GM23338 (cell line): ENCODE measurements at regions not wholly inside any gene's neighbourhood (a gene's known extent, or its start where the extent isn't known, plus 50 kb on each side); places are given as distances from the start of the nearest gene placed in this dataset.
A peak's percentile ranks its signal among the peaks of the same experiment; 100 is the strongest.

ENCODE experiments used
- CTCF ChIP-seq, 2 experiments: fragments of 200-600 bp in 1 of 2; sonication (generic) in 1 of 2; conservative IDR thresholded peaks; 2 replicates each; pipeline versions ENCODE4 v1.5.1 to v1.6.1; 2016 to 2017; ENCODE audit warnings: antibody characterized with exemption in 2 of 2, low read depth in 2 of 2, mild to moderate bottlenecking in 2 of 2, moderate library complexity in 1 of 2
- EZH2 ChIP-seq: fragments of 200-600 bp; sonication (generic); IDR thresholded peaks from one replicate; pipeline ENCODE4 v1.8.0; 2017; ENCODE audit warnings: antibody characterized with exemption, mild to moderate bottlenecking, low read depth; ENCODE audit not compliant: unreplicated experiment
- ZNF331 ChIP-seq: fragments of 250-450 bp; sonication (Bioruptor Pico); IDR thresholded peaks from 2 replicates; pipeline ENCODE4 v1.5.0; 2020; ENCODE audit warnings: low read depth, mild to moderate bottlenecking, moderate library complexity
- TF ChIP-seq, protein P1 (sequence below): IDR thresholded peaks from one replicate; pipeline ENCODE4 v1.6.1; 2018; ENCODE audit warnings: antibody characterized with exemption; ENCODE audit not compliant: unreplicated experiment

GRCh38 chr16:22977294-22977697 is 163.3 kb downstream of the HS3ST2 start:
- TF ChIP-seq CTCF (conservative IDR thresholded peaks at IDR 0.05; ENCODE audit: low read depth in 2 of 2) (peak; percentile 67 to 70), EZH2 (no peak), ZNF331 (CRISPR knock-in tag) (no peak)
- TF ChIP-seq, protein P1, sequence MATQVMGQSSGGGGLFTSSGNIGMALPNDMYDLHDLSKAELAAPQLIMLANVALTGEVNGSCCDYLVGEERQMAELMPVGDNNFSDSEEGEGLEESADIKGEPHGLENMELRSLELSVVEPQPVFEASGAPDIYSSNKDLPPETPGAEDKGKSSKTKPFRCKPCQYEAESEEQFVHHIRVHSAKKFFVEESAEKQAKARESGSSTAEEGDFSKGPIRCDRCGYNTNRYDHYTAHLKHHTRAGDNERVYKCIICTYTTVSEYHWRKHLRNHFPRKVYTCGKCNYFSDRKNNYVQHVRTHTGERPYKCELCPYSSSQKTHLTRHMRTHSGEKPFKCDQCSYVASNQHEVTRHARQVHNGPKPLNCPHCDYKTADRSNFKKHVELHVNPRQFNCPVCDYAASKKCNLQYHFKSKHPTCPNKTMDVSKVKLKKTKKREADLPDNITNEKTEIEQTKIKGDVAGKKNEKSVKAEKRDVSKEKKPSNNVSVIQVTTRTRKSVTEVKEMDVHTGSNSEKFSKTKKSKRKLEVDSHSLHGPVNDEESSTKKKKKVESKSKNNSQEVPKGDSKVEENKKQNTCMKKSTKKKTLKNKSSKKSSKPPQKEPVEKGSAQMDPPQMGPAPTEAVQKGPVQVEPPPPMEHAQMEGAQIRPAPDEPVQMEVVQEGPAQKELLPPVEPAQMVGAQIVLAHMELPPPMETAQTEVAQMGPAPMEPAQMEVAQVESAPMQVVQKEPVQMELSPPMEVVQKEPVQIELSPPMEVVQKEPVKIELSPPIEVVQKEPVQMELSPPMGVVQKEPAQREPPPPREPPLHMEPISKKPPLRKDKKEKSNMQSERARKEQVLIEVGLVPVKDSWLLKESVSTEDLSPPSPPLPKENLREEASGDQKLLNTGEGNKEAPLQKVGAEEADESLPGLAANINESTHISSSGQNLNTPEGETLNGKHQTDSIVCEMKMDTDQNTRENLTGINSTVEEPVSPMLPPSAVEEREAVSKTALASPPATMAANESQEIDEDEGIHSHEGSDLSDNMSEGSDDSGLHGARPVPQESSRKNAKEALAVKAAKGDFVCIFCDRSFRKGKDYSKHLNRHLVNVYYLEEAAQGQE, result no peak
